Stomach (tissue), 4 donors: ENCODE measurements at regions not wholly inside any gene's neighbourhood (a gene's known extent, or its start where the extent isn't known, plus 50 kb on each side); places are given as distances from the start of the nearest gene placed in this dataset.

Experiments used
- CTCF ChIP-seq, 7 experiments: fragments of 450-650 bp in 4 of 7; fragments of 200-600 bp in 3 of 7; sonication (generic) in 3 of 7; IDR thresholded peaks; one replicate each; pipeline ENCODE4 v1.5.1; 2016 to 2019; ENCODE audit warnings: antibody characterized with exemption in 7 of 7, control low read depth in 2 of 7, mild to moderate bottlenecking in 1 of 7
- EP300 ChIP-seq: sonication (generic); formaldehyde crosslinking; IDR thresholded peaks from one replicate; pipeline ENCODE4 v1.6.1; 2017; ENCODE audit warnings: antibody characterized with exemption
- POLR2A ChIP-seq, 4 donors: fragments of 450-650 bp; IDR thresholded peaks; one replicate each; pipeline ENCODE4 v1.6.1; 2016; ENCODE audit warnings: antibody characterized with exemption in 4 of 4, control low read depth in 2 of 4, mild to moderate bottlenecking in 1 of 4, moderate library complexity in 1 of 4
- POLR2AphosphoS5 ChIP-seq, 3 donors: sonication (generic); formaldehyde crosslinking; IDR thresholded peaks; one replicate each; pipeline ENCODE4 v1.6.1; 2016; ENCODE audit warnings: antibody characterized with exemption in 3 of 3

- no peak for TF ChIP-seq CTCF (IDR thresholded peaks at IDR 0.05)
- TF ChIP-seq POLR2A (IDR thresholded peaks at IDR 0.05) = no peak
- no peak for TF ChIP-seq POLR2AphosphoS5 (IDR thresholded peaks at IDR 0.05)
- no peak for TF ChIP-seq EP300
These were observed 265.4 kb upstream of the DCAF8L1 start for GRCh38 chrX:28246675-28247074.
